Neural cell (in vitro differentiated cells): ENCODE measurements at regions not wholly inside any gene's neighbourhood (a gene's known extent, or its start where the extent isn't known, plus 50 kb on each side); places are given as distances from the start of the nearest gene placed in this dataset.

ENCODE experiments used
- H2AFZ ChIP-seq: fragments of 200-600, 300-800 bp; sonication (generic), shearing (Covaris generic); 2 replicates; pipeline ENCODE4 v1.6.0; 2014; ENCODE audit warnings: low read depth, mild to moderate bottlenecking, antibody characterized with exemption, low read length, moderate library complexity
- H3F3A ChIP-seq: fragments of 200-600 bp; shearing (Covaris generic); 2 replicates; pipeline ENCODE4 v1.6.1; 2016; ENCODE audit warnings: mild to moderate bottlenecking, moderate library complexity, mixed read lengths, antibody characterized with exemption, low read length; ENCODE audit not compliant: insufficient read depth, poor library complexity, severe bottlenecking
- H3K27ac ChIP-seq: fragments of 200-600, 300-800 bp; sonication (generic), shearing (Covaris generic); 2 replicates; pipeline ENCODE4 v1.5.1; 2014; ENCODE audit warnings: mild to moderate bottlenecking, low read length, moderate library complexity
- H3K27me3 ChIP-seq: fragments of 300-800, 200-600 bp; sonication (generic), shearing (Covaris generic); 2 replicates; pipeline ENCODE4 v1.6.0; 2014; ENCODE audit warnings: mild to moderate bottlenecking, low read depth, low read length, moderate library complexity; ENCODE audit not compliant: insufficient read depth
- H3K36me3 ChIP-seq: fragments of 300-800, 200-600 bp; sonication (generic), shearing (Covaris generic); 2 replicates; pipeline ENCODE4 v1.5.1; 2014; ENCODE audit warnings: mild to moderate bottlenecking, antibody characterized with exemption, low read length, moderate library complexity; ENCODE audit not compliant: insufficient read depth
- H3K4me2 ChIP-seq: fragments of 300-800, 200-600 bp; sonication (generic), shearing (Covaris generic); 2 replicates; pipeline ENCODE4 v1.6.0; 2014; ENCODE audit warnings: mild to moderate bottlenecking, low read length
- H3K4me3 ChIP-seq: fragments of 300-800, 200-600 bp; sonication (generic), shearing (Covaris generic); 2 replicates; pipeline ENCODE4 v1.5.1; 2014; ENCODE audit warnings: mild to moderate bottlenecking, low read length, moderate library complexity
- H3K79me2 ChIP-seq: fragments of 200-600 bp; shearing (Covaris generic); replicated peaks from 2 replicates; pipeline ENCODE4 v1.6.0; 2014; ENCODE audit warnings: mild to moderate bottlenecking, low read length, moderate library complexity; ENCODE audit not compliant: insufficient read depth
- H3K9ac ChIP-seq: fragments of 300-800, 200-600 bp; sonication (generic), shearing (Covaris generic); 2 replicates; pipeline ENCODE4 v1.6.1; 2016; ENCODE audit warnings: mild to moderate bottlenecking, low read length, mixed read lengths
- H3K9me2 ChIP-seq: fragments of 200-600 bp; shearing (Covaris generic); 2 replicates; pipeline ENCODE4 v1.6.1; 2016; ENCODE audit warnings: mild to moderate bottlenecking, low read length, mixed read lengths; ENCODE audit not compliant: insufficient read depth
- H3K9me3 ChIP-seq: fragments of 200-600, 300-800 bp; sonication (generic), shearing (Covaris generic); 2 replicates; pipeline ENCODE4 v1.6.1; 2016; ENCODE audit warnings: mild to moderate bottlenecking, mixed run types, low read length, moderate library complexity, mixed read lengths
- H4K20me1 ChIP-seq: fragments of 200-600 bp; shearing (Covaris generic); 2 replicates; pipeline ENCODE4 v1.6.1; 2016; ENCODE audit warnings: mild to moderate bottlenecking, mixed run types; ENCODE audit not compliant: insufficient read depth
- EP300 ChIP-seq: fragments of 450-650 bp; conservative IDR thresholded peaks from 2 replicates; pipeline ENCODE4 v1.6.1; 2014; ENCODE audit warnings: antibody characterized with exemption, mild to moderate bottlenecking, moderate library complexity; ENCODE audit not compliant: poor library complexity, severe bottlenecking
- EZH2 ChIP-seq: fragments of 200-600, 300-800 bp; shearing (Covaris generic), sonication (generic); IDR thresholded peaks from 2 replicates; pipeline ENCODE4 v1.6.1; 2014; ENCODE audit warnings: antibody characterized with exemption, low read length, borderline replicate concordance, mild to moderate bottlenecking; ENCODE audit not compliant: insufficient read depth, poor library complexity, severe bottlenecking
- MXI1 ChIP-seq: fragments of 450-650 bp; conservative IDR thresholded peaks from 2 replicates; pipeline ENCODE4 v1.6.1; 2014; ENCODE audit warnings: antibody characterized with exemption, mild to moderate bottlenecking; ENCODE audit not compliant: poor library complexity, severe bottlenecking
- POLR2AphosphoS5 ChIP-seq: IDR thresholded peaks from 2 replicates; pipeline ENCODE4 v1.6.1; 2012
- RAD21 ChIP-seq: fragments of 450-650 bp; conservative IDR thresholded peaks from 2 replicates; pipeline ENCODE4 v1.6.1; 2014; ENCODE audit warnings: antibody characterized with exemption, mild to moderate bottlenecking, moderate library complexity
- SMC3 ChIP-seq: fragments of 450-650 bp; conservative IDR thresholded peaks from 2 replicates; pipeline ENCODE4 v1.6.1; 2014; ENCODE audit warnings: antibody characterized with exemption, mild to moderate bottlenecking, moderate library complexity; ENCODE audit not compliant: poor library complexity
- TAF1 ChIP-seq: IDR thresholded peaks from 2 replicates; pipeline ENCODE4 v1.6.1; 2012; ENCODE audit warnings: low read depth
- TF ChIP-seq, protein P1 (sequence below): IDR thresholded peaks from 2 replicates; pipeline ENCODE4 v1.6.1; 2012; ENCODE audit warnings: borderline replicate concordance
- TF ChIP-seq, protein P2 (sequence below): fragments of 450-650 bp; IDR thresholded peaks from 2 replicates; pipeline ENCODE4 v1.5.1; 2014; ENCODE audit warnings: antibody characterized with exemption, mild to moderate bottlenecking, moderate library complexity; ENCODE audit not compliant: poor library complexity, severe bottlenecking

GRCh38 chr2:204356151-204356641, 189.1 kb upstream of the PARD3B start:
- peak overlapping the region; percentile 34 for H3K9ac ChIP-seq
- H2AFZ ChIP-seq: peak overlapping the region; percentile 18
- no peaks in the 10 kb centered on the region for H3K9me3 ChIP-seq
- no peaks in the 10 kb centered on the region for H3K36me3 ChIP-seq
- TF ChIP-seq EP300 (peak; percentile 55), RAD21 (no peak), SMC3 (no peak), MXI1 (no peak), TAF1 (no peak), POLR2AphosphoS5 (no peak), EZH2 (no peak)
- TF ChIP-seq, protein P1, sequence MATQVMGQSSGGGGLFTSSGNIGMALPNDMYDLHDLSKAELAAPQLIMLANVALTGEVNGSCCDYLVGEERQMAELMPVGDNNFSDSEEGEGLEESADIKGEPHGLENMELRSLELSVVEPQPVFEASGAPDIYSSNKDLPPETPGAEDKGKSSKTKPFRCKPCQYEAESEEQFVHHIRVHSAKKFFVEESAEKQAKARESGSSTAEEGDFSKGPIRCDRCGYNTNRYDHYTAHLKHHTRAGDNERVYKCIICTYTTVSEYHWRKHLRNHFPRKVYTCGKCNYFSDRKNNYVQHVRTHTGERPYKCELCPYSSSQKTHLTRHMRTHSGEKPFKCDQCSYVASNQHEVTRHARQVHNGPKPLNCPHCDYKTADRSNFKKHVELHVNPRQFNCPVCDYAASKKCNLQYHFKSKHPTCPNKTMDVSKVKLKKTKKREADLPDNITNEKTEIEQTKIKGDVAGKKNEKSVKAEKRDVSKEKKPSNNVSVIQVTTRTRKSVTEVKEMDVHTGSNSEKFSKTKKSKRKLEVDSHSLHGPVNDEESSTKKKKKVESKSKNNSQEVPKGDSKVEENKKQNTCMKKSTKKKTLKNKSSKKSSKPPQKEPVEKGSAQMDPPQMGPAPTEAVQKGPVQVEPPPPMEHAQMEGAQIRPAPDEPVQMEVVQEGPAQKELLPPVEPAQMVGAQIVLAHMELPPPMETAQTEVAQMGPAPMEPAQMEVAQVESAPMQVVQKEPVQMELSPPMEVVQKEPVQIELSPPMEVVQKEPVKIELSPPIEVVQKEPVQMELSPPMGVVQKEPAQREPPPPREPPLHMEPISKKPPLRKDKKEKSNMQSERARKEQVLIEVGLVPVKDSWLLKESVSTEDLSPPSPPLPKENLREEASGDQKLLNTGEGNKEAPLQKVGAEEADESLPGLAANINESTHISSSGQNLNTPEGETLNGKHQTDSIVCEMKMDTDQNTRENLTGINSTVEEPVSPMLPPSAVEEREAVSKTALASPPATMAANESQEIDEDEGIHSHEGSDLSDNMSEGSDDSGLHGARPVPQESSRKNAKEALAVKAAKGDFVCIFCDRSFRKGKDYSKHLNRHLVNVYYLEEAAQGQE: peak; percentile 65
- TF ChIP-seq, protein P2, sequence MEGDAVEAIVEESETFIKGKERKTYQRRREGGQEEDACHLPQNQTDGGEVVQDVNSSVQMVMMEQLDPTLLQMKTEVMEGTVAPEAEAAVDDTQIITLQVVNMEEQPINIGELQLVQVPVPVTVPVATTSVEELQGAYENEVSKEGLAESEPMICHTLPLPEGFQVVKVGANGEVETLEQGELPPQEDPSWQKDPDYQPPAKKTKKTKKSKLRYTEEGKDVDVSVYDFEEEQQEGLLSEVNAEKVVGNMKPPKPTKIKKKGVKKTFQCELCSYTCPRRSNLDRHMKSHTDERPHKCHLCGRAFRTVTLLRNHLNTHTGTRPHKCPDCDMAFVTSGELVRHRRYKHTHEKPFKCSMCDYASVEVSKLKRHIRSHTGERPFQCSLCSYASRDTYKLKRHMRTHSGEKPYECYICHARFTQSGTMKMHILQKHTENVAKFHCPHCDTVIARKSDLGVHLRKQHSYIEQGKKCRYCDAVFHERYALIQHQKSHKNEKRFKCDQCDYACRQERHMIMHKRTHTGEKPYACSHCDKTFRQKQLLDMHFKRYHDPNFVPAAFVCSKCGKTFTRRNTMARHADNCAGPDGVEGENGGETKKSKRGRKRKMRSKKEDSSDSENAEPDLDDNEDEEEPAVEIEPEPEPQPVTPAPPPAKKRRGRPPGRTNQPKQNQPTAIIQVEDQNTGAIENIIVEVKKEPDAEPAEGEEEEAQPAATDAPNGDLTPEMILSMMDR: no peak
- H3K4me3 ChIP-seq: peak overlapping the region; percentile 14
- H3K27ac ChIP-seq: peak overlapping the region; percentile 65
- no peak overlapping the region for H3K4me2 ChIP-seq
- no peaks in the 10 kb centered on the region for H3K79me2 ChIP-seq
- no peaks in the 10 kb centered on the region for H3K9me2 ChIP-seq
- H3K27me3 ChIP-seq: no peaks in the 10 kb centered on the region
- no peaks in the 10 kb centered on the region for H4K20me1 ChIP-seq
- H3F3A ChIP-seq: no peaks in the 10 kb centered on the region

DNA sequence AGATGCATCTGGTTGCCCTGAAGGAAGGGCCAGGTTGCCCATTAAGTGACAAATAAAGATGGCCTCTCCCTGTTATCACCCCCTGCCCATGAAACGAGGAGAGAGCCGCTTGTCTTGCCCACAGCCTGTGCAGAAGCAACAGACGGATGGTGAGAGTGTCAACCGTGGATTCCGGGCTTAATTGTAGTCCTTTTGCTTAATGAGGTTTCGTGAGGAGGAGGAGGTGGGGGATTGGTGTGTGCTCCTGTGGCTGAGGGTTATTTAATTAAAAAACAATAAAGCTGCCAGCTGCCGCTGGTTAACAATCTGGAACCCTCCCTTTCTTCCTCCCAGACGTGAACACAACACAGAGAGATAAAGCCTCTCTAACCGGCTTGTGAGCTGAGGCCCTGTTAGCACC, 188.0 kb upstream of the PARD3B start:
- no peaks in the 10 kb centered on the region for H3F3A ChIP-seq
- no peak overlapping the region for H2AFZ ChIP-seq
- no peaks in the 10 kb centered on the region for H3K27me3 ChIP-seq
- H3K9me2 ChIP-seq: no peaks in the 10 kb centered on the region
- H3K4me3 ChIP-seq: no peak overlapping the region
- no peaks in the 10 kb centered on the region for H4K20me1 ChIP-seq
- no peak overlapping the region for H3K9ac ChIP-seq
- H3K9me3 ChIP-seq: no peaks in the 10 kb centered on the region
- H3K4me2 ChIP-seq: no peak overlapping the region
- TF ChIP-seq, protein P1: no peak
- no peak for TF ChIP-seq RAD21
- no peak for TF ChIP-seq MXI1
- TF ChIP-seq POLR2AphosphoS5: no peak
- TF ChIP-seq TAF1: no peak
- TF ChIP-seq SMC3: no peak
- TF ChIP-seq, protein P2: no peak
- TF ChIP-seq EZH2: no peak
- TF ChIP-seq EP300: no peak
- no peaks in the 10 kb centered on the region for H3K36me3 ChIP-seq
- H3K79me2 ChIP-seq: no peaks in the 10 kb centered on the region
- H3K27ac ChIP-seq: no peak overlapping the region
